SK-N-SH treated with all-trans-retinoic acid at 6 μM for 48 hours (cell line): ENCODE measurements at regions not wholly inside any gene's neighbourhood (a gene's known extent, or its start where the extent isn't known, plus 50 kb on each side); places are given as distances from the start of the nearest gene placed in this dataset.
"Not testable (repeated sequence)": the region's sequence is repeated elsewhere in the genome, so short reads cannot be mapped to it uniquely, and the experiment has no call there.

Experiments used
- ATAC-seq: fragments of 200-7000 bp; cut with Tn5 transposase; 3 replicates; pipeline ENCODE4 v1.9.1; 2020; ENCODE audit warnings: mild to moderate bottlenecking, moderate library complexity
- ARNTL ChIP-seq: fragments of 450-650 bp; formaldehyde crosslinking; IDR thresholded peaks from 2 replicates; pipeline ENCODE4 v1.5.0; 2020; ENCODE audit warnings: low read depth, mild to moderate bottlenecking, moderate library complexity, borderline replicate concordance
- BACH2 ChIP-seq: fragments of 250-450 bp; sonication (Bioruptor Pico); IDR thresholded peaks from 2 replicates; pipeline ENCODE4 v1.9.0; 2021; ENCODE audit warnings: mild to moderate bottlenecking, borderline replicate concordance
- CREB5 ChIP-seq: fragments of 250-450 bp; sonication (Bioruptor Pico); IDR thresholded peaks from 2 replicates; pipeline ENCODE4 v1.5.1; 2020; ENCODE audit warnings: low read depth, mild to moderate bottlenecking, moderate library complexity
- CSDC2 ChIP-seq: fragments of 250-450 bp; sonication (Bioruptor Pico); IDR thresholded peaks from 2 replicates; pipeline ENCODE4 v1.5.0; 2020; ENCODE audit warnings: mild to moderate bottlenecking, moderate library complexity
- CSRNP3 ChIP-seq: fragments of 250-450 bp; sonication (Bioruptor Pico); IDR thresholded peaks from 2 replicates; pipeline ENCODE4 v1.5.1; 2021; ENCODE audit warnings: mild to moderate bottlenecking, moderate library complexity
- ESRRG ChIP-seq: fragments of 250-450 bp; sonication (Bioruptor Pico); IDR thresholded peaks from 2 replicates; pipeline ENCODE4 v1.6.1; 2021; ENCODE audit warnings: mild to moderate bottlenecking
- GLIS3 ChIP-seq: fragments of 250-450 bp; sonication (Bioruptor Pico); IDR thresholded peaks from 2 replicates; pipeline ENCODE4 v1.5.0; 2020; ENCODE audit warnings: mild to moderate bottlenecking, moderate library complexity
- ISL1 ChIP-seq: fragments of 250-450 bp; sonication (Bioruptor Pico); IDR thresholded peaks from 2 replicates; pipeline ENCODE4 v2.1.2; 2022; ENCODE audit warnings: mild to moderate bottlenecking, moderate library complexity
- OSR1 ChIP-seq: fragments of 250-450 bp; sonication (Bioruptor Pico); IDR thresholded peaks from 2 replicates; pipeline ENCODE4 v1.8.0; 2022; ENCODE audit warnings: moderate library complexity, mild to moderate bottlenecking, inconsistent platforms
- POU6F1 ChIP-seq: fragments of 250-450 bp; sonication (Bioruptor Pico); IDR thresholded peaks from 2 replicates; pipeline ENCODE4 v1.8.0; 2021; ENCODE audit warnings: low read depth, mild to moderate bottlenecking, moderate library complexity, borderline replicate concordance
- PPARA ChIP-seq: fragments of 250-450 bp; sonication (Bioruptor Pico); IDR thresholded peaks from 2 replicates; pipeline ENCODE4 v1.5.0; 2020; ENCODE audit warnings: mild to moderate bottlenecking, borderline replicate concordance
- RARB ChIP-seq: fragments of 250-450 bp; sonication (Bioruptor Pico); IDR thresholded peaks from 2 replicates; pipeline ENCODE4 v1.8.0; 2021; ENCODE audit warnings: mild to moderate bottlenecking, moderate library complexity
- SNAI2 ChIP-seq: fragments of 250-450 bp; sonication (Bioruptor Pico); IDR thresholded peaks from 2 replicates; pipeline ENCODE4 v1.5.0; 2020; ENCODE audit warnings: mild to moderate bottlenecking, moderate library complexity
- TCF4 ChIP-seq: fragments of 250-450 bp; sonication (Bioruptor Pico); IDR thresholded peaks from 2 replicates; pipeline ENCODE4 v1.8.0; 2021; ENCODE audit warnings: mild to moderate bottlenecking, moderate library complexity, borderline replicate concordance
- TOX ChIP-seq: fragments of 250-450 bp; sonication (Bioruptor Pico); IDR thresholded peaks from 2 replicates; pipeline ENCODE4 v1.8.0; 2021; ENCODE audit warnings: mild to moderate bottlenecking, moderate library complexity, borderline replicate concordance
- TSHZ2 ChIP-seq: fragments of 250-450 bp; sonication (Bioruptor Pico); IDR thresholded peaks from 2 replicates; pipeline ENCODE4 v1.5.0; 2020; ENCODE audit warnings: mild to moderate bottlenecking, moderate library complexity
- ZC3H10 ChIP-seq: fragments of 250-450 bp; sonication (Bioruptor Pico); IDR thresholded peaks from 2 replicates; pipeline ENCODE4 v1.5.1; 2021; ENCODE audit warnings: mild to moderate bottlenecking, moderate library complexity
- ZFP3 ChIP-seq: fragments of 250-450 bp; sonication (Bioruptor Pico); IDR thresholded peaks from 2 replicates; pipeline ENCODE4 v1.5.0; 2020; ENCODE audit warnings: mild to moderate bottlenecking, moderate library complexity
- ZFP30 ChIP-seq: fragments of 450-650 bp; formaldehyde crosslinking; IDR thresholded peaks from 2 replicates; pipeline ENCODE4 v1.5.0; 2022; ENCODE audit warnings: mild to moderate bottlenecking, moderate library complexity
- ZNF565 ChIP-seq: fragments of 450-650 bp; formaldehyde crosslinking; conservative IDR thresholded peaks from 2 replicates; pipeline ENCODE4 v1.5.0; 2020; ENCODE audit warnings: low read depth, mild to moderate bottlenecking, moderate library complexity
- ZNF70 ChIP-seq: fragments of 450-650 bp; formaldehyde crosslinking; IDR thresholded peaks from 2 replicates; pipeline ENCODE4 v1.5.0; 2020; ENCODE audit warnings: mild to moderate bottlenecking, moderate library complexity
- ZNF8 ChIP-seq: fragments of 450-650 bp; formaldehyde crosslinking; IDR thresholded peaks from 2 replicates; pipeline ENCODE4 v1.5.0; 2020; ENCODE audit warnings: mild to moderate bottlenecking, moderate library complexity

GRCh38 chr17:20733923-20734322 is 154.4 kb downstream of the CDRT15L2 start:
- no peak for ATAC-seq
- TF ChIP-seq PPARA (CRISPR knock-in tag): no peak
- no peak for TF ChIP-seq BACH2
- no peak for TF ChIP-seq RARB (CRISPR knock-in tag)
- no peak for TF ChIP-seq ZFP3 (CRISPR knock-in tag)
- no peak for TF ChIP-seq TCF4 (CRISPR knock-in tag)
- TF ChIP-seq ARNTL (CRISPR knock-in tag): no peak
- TF ChIP-seq, all 23 proteins: peak for 0

- no peak for ATAC-seq
Measured at GRCh38 chr17:20735796-20736195, 156.3 kb downstream of the CDRT15L2 start.

GRCh38 chr17:20737636-20738035 is 158.1 kb downstream of the CDRT15L2 start:
- ATAC-seq: not testable (repeated sequence)

More at GRCh38 chr17:20735796-20736195, 156.3 kb downstream of the CDRT15L2 start:
- TF ChIP-seq ZC3H10 (CRISPR knock-in tag) (no peak), ZNF70 (CRISPR knock-in tag) (no peak), ZFP3 (CRISPR knock-in tag) (no peak), OSR1 (CRISPR knock-in tag) (no peak), TCF4 (CRISPR knock-in tag) (no peak), ZFP30 (CRISPR knock-in tag) (no peak), ZNF565 (CRISPR knock-in tag) (no peak), CREB5 (CRISPR knock-in tag) (no peak)

GRCh38 chr17:20771104-20771503 is 191.6 kb downstream of the CDRT15L2 start:
- no peak for ATAC-seq
- TF ChIP-seq ZNF70 (CRISPR knock-in tag) (no peak), CSRNP3 (CRISPR knock-in tag) (no peak), TCF4 (CRISPR knock-in tag) (no peak), ISL1 (CRISPR knock-in tag) (no peak), ZNF8 (CRISPR knock-in tag) (no peak), ESRRG (CRISPR knock-in tag) (no peak), ZC3H10 (CRISPR knock-in tag) (no peak), OSR1 (CRISPR knock-in tag) (no peak), ARNTL (CRISPR knock-in tag) (no peak), ZFP30 (CRISPR knock-in tag) (no peak), ZFP3 (CRISPR knock-in tag) (no peak)

GRCh38 chr17:20774472-20775135 is 195.1 kb downstream of the CDRT15L2 start:
- no peak for ATAC-seq
- TF ChIP-seq RARB (CRISPR knock-in tag) (no peak), CSDC2 (CRISPR knock-in tag) (no peak), ZNF8 (CRISPR knock-in tag) (no peak), CREB5 (CRISPR knock-in tag) (no peak), ARNTL (CRISPR knock-in tag) (no peak), ZNF70 (CRISPR knock-in tag) (no peak), TSHZ2 (CRISPR knock-in tag) (no peak), POU6F1 (CRISPR knock-in tag) (no peak), TOX (CRISPR knock-in tag) (no peak), TCF4 (CRISPR knock-in tag) (no peak), BACH2 (no peak), ESRRG (CRISPR knock-in tag) (no peak), ISL1 (CRISPR knock-in tag) (no peak), GLIS3 (CRISPR knock-in tag) (no peak), ZFP30 (CRISPR knock-in tag) (no peak), ZFP3 (CRISPR knock-in tag) (no peak), SNAI2 (CRISPR knock-in tag) (no peak), OSR1 (CRISPR knock-in tag) (no peak)
